SK-N-SH (cell line): ENCODE measurements at regions not wholly inside any gene's neighbourhood (a gene's known extent, or its start where the extent isn't known, plus 50 kb on each side); places are given as distances from the start of the nearest gene placed in this dataset.

ENCODE experiments used
- CTCF ChIA-PET: fragments of 300-600, 350-600 bp; formaldehyde crosslinking; extraction: SDS; loops from one replicate; lab custom pipeline; 2021; lab: Yijun Ruan, JAX
- POLR2A ChIA-PET: fragments of 350-600 bp; sonication (Branson Sonifier 250); formaldehyde crosslinking; extraction: SDS; loops from one replicate; lab custom pipeline; 2020; ENCODE audit warnings: antibody characterized with exemption, inconsistent platforms; lab: Yijun Ruan, JAX
- DNase-seq: peaks from one replicate; pipeline ENCODE4 v3.0.0; 2012
- H2AFZ ChIP-seq: fragments of 200-600 bp; sonication (generic); 2 replicates; pipeline ENCODE4 v1.8.1; 2016; ENCODE audit warnings: antibody characterized with exemption, mild to moderate bottlenecking, low read depth
- H3F3A ChIP-seq: fragments of 200-600 bp; sonication (generic); replicated peaks from 2 replicates; pipeline ENCODE3; 2016; ENCODE audit warnings: antibody characterized with exemption, mild to moderate bottlenecking; ENCODE audit not compliant: insufficient read depth
- H3K27ac ChIP-seq, 2 experiments: fragments of 200-500 bp in 1 of 2; fragments of 200-600 bp in 1 of 2; sonication (Bioruptor generic) in 1 of 2; sonication (generic), shearing (Covaris generic) in 1 of 2; 2 replicates each; pipeline versions ENCODE4 v1.5.1 to v1.6.1; 2014 to 2016; ENCODE audit warnings: low read depth in 2 of 2, inconsistent platforms in 1 of 2, low read length in 1 of 2, mild to moderate bottlenecking in 1 of 2, mixed read lengths in 1 of 2
- H3K27me3 ChIP-seq: fragments of 200-600 bp; sonication (generic), shearing (Covaris generic); 2 replicates; pipeline ENCODE4 v1.6.1; 2016; ENCODE audit warnings: mixed run types; ENCODE audit not compliant: insufficient read depth
- H3K36me3 ChIP-seq, 2 experiments: fragments of 200-500 bp in 1 of 2; fragments of 200-600 bp in 1 of 2; sonication (Bioruptor generic) in 1 of 2; sonication (generic) in 1 of 2; replicated peaks in 1 of 2; 2 replicates each; pipeline versions ENCODE3 to v1.5.1; 2014 to 2016; ENCODE audit warnings: low read length in 1 of 2, mild to moderate bottlenecking in 1 of 2; ENCODE audit not compliant: insufficient read depth in 2 of 2, control insufficient read depth in 1 of 2
- H3K4me1 ChIP-seq, 2 experiments: fragments of 200-500 bp in 1 of 2; fragments of 200-600 bp in 1 of 2; sonication (Bioruptor generic) in 1 of 2; sonication (generic), shearing (Covaris generic) in 1 of 2; 2 replicates each; pipeline versions ENCODE4 v1.5.1 to v1.6.1; 2014 to 2016; ENCODE audit warnings: low read depth in 1 of 2, low read length in 1 of 2, mixed run types in 1 of 2; ENCODE audit not compliant: insufficient read depth in 2 of 2, control insufficient read depth in 1 of 2
- H3K4me2 ChIP-seq: fragments of 200-600 bp; sonication (generic), shearing (Covaris generic); 2 replicates; pipeline ENCODE4 v1.6.1; 2017; ENCODE audit warnings: mixed run types
- H3K4me3 ChIP-seq, 2 experiments: fragments of 200-500 bp in 1 of 2; fragments of 200-600 bp in 1 of 2; sonication (Bioruptor generic) in 1 of 2; sonication (generic), shearing (Covaris generic) in 1 of 2; 2 replicates each; pipeline versions ENCODE4 v1.5.1 to v1.8.1; 2014 to 2016; ENCODE audit warnings: low read depth in 2 of 2, inconsistent platforms in 1 of 2, low read length in 1 of 2, mild to moderate bottlenecking in 1 of 2, mixed read lengths in 1 of 2, moderate library complexity in 1 of 2
- H3K79me2 ChIP-seq: fragments of 200-600 bp; sonication (generic); 2 replicates; pipeline ENCODE4 v1.8.1; 2017; ENCODE audit warnings: mild to moderate bottlenecking; ENCODE audit not compliant: insufficient read depth
- H3K9ac ChIP-seq: fragments of 200-600 bp; sonication (generic); 2 replicates; pipeline ENCODE4 v1.6.1; 2017; ENCODE audit warnings: mixed run types
- H3K9me2 ChIP-seq: fragments of 200-600 bp; sonication (generic); 2 replicates; pipeline ENCODE4 v1.6.1; 2017; ENCODE audit warnings: mixed run types
- H3K9me3 ChIP-seq: fragments of 200-600 bp; sonication (generic); 2 replicates; pipeline ENCODE4 v1.6.1; 2017; ENCODE audit warnings: mixed run types, mild to moderate bottlenecking, moderate library complexity
- H4K20me1 ChIP-seq: fragments of 200-600 bp; sonication (generic); 2 replicates; pipeline ENCODE4 v1.6.1; 2017; ENCODE audit warnings: mild to moderate bottlenecking, mixed run types; ENCODE audit not compliant: insufficient read depth
- CHD2 ChIP-seq: fragments of 150-350 bp; IDR thresholded peaks from 2 replicates; pipeline ENCODE4 v1.6.1; 2018; ENCODE audit warnings: low read length; ENCODE audit not compliant: partially characterized antibody
- EP300 ChIP-seq, 2 experiments: IDR thresholded peaks; 2 replicates each; pipeline versions ENCODE4 v1.4.0 to v1.6.1; 2012; ENCODE audit warnings: borderline replicate concordance in 1 of 2, low read depth in 1 of 2, low read length in 1 of 2
- EZH2phosphoT487 ChIP-seq: fragments of 200-600 bp; sonication (generic); IDR thresholded peaks from 2 replicates; pipeline ENCODE4 v1.6.1; 2017; ENCODE audit warnings: low read depth, mixed run types, mild to moderate bottlenecking, antibody characterized with exemption, moderate library complexity, borderline replicate concordance
- FOXJ3 ChIP-seq: sonication (generic); formaldehyde crosslinking; IDR thresholded peaks from 2 replicates; pipeline ENCODE4 v1.5.1; 2020; ENCODE audit warnings: mild to moderate bottlenecking, missing genetic modification reagents
- FOXM1 ChIP-seq: IDR thresholded peaks from 2 replicates; pipeline ENCODE4 v1.4.0; 2012; ENCODE audit warnings: low read depth, mild to moderate bottlenecking
- GATA2 ChIP-seq: sonication (generic); formaldehyde crosslinking; IDR thresholded peaks from 2 replicates; pipeline ENCODE4 v1.5.0; 2020; ENCODE audit warnings: mild to moderate bottlenecking, missing genetic modification reagents
- IRF3 ChIP-seq: fragments of 150-350 bp; IDR thresholded peaks from 2 replicates; pipeline ENCODE4 v1.6.1; 2016; ENCODE audit warnings: mild to moderate bottlenecking, low read depth, low read length
- JUND ChIP-seq: IDR thresholded peaks from 2 replicates; pipeline ENCODE4 v1.4.0; 2012
- MEF2A ChIP-seq: IDR thresholded peaks from 2 replicates; pipeline ENCODE4 v1.4.0; 2012; ENCODE audit warnings: low read depth, borderline replicate concordance
- MXI1 ChIP-seq: IDR thresholded peaks from 2 replicates; pipeline ENCODE4 v1.6.1; 2012; ENCODE audit warnings: mild to moderate bottlenecking, low read depth, low read length, improper control_type of control experiment
- NRF1 ChIP-seq: IDR thresholded peaks from 2 replicates; pipeline ENCODE4 v1.6.1; 2012; ENCODE audit warnings: low read depth, mild to moderate bottlenecking, low read length
- POLR2AphosphoS5 ChIP-seq: IDR thresholded peaks from 2 replicates; pipeline ENCODE4 v1.6.1; 2012; ENCODE audit warnings: low read depth, low read length
- RCOR1 ChIP-seq: fragments of 150-350 bp; IDR thresholded peaks from 2 replicates; pipeline ENCODE4 v1.6.1; 2017; ENCODE audit warnings: antibody characterized with exemption, low read length
- REST ChIP-seq: IDR thresholded peaks from 2 replicates; pipeline ENCODE4 v1.6.1; 2012; ENCODE audit warnings: mild to moderate bottlenecking, low read depth, low read length, moderate library complexity
- RFX5 ChIP-seq: IDR thresholded peaks from 2 replicates; pipeline ENCODE4 v1.6.1; 2012; ENCODE audit warnings: mild to moderate bottlenecking, improper control_type of control experiment, low read length
- SIN3A ChIP-seq: IDR thresholded peaks from 2 replicates; pipeline ENCODE4 v1.6.1; 2012; ENCODE audit warnings: low read depth, mild to moderate bottlenecking, low read length, moderate library complexity, borderline replicate concordance
- TAF1 ChIP-seq: IDR thresholded peaks from 2 replicates; pipeline ENCODE4 v1.6.1; 2012; ENCODE audit warnings: low read depth, mild to moderate bottlenecking, low read length, moderate library complexity, borderline replicate concordance
- USF1 ChIP-seq: IDR thresholded peaks from 2 replicates; pipeline ENCODE4 v1.4.0; 2012; ENCODE audit warnings: low read depth, borderline replicate concordance
- USF2 ChIP-seq: fragments of 150-350 bp; IDR thresholded peaks from 2 replicates; pipeline ENCODE4 v1.6.1; 2017; ENCODE audit warnings: antibody characterized with exemption, low read length, low read depth, borderline replicate concordance
- ZBTB33 ChIP-seq: IDR thresholded peaks from 2 replicates; pipeline ENCODE4 v1.4.0; 2012; ENCODE audit warnings: low read depth, borderline replicate concordance
- WGBS: methylation state at CpG from one replicate; pipeline ENCODE4 v1.1.6; 2017; ENCODE audit warnings: low lambda C conversion rate; 5-methylcytosine and 5-hydroxymethylcytosine counted together

GRCh38 chr6:12426121-12426520 is 136.0 kb downstream of the EDN1 start:
- H2AFZ ChIP-seq, result no peak overlapping the region
- no peak for DNase-seq
- ChIA-PET POLR2A (no interaction called here), CTCF (interaction anchor here (0.9 kb wide), 1 partner anchor 137 kb away, joined by 3 read pairs; no protein-coding TSS in a partner anchor)
- H3K79me2 ChIP-seq, result no peaks in the 10 kb centered on the region
- 72% methylated on average over 4 of the region's 4 CpGs for WGBS
- no peaks in the 10 kb centered on the region for H3K36me3 ChIP-seq
- TF ChIP-seq MXI1, result no peak
- TF ChIP-seq RCOR1, result no peak
- TF ChIP-seq JUND, result no peak
- no peak for TF ChIP-seq TAF1
- no peak for TF ChIP-seq FOXM1
- no peak for TF ChIP-seq FOXJ3 (CRISPR knock-in tag)
- TF ChIP-seq NRF1, result no peak
- no peak for TF ChIP-seq RFX5
- TF ChIP-seq EZH2phosphoT487, result no peak
- TF ChIP-seq SIN3A, result no peak
- no peak for TF ChIP-seq EP300 (IDR thresholded peaks at IDR 0.05; ENCODE audit: borderline replicate concordance in 1 of 2, low read depth in 1 of 2, low read length in 1 of 2)
- no peak for TF ChIP-seq GATA2 (CRISPR knock-in tag)
- TF ChIP-seq MEF2A, result no peak
- H3K27me3 ChIP-seq, result no peaks in the 10 kb centered on the region
- H3K4me1 ChIP-seq, result no peaks in the 10 kb centered on the region
- no peaks in the 10 kb centered on the region for H3F3A ChIP-seq
- no peaks in the 10 kb centered on the region for H4K20me1 ChIP-seq
- H3K9me2 ChIP-seq, result no peaks in the 10 kb centered on the region
- H3K9me3 ChIP-seq, result no peaks in the 10 kb centered on the region
- no peak overlapping the region for H3K27ac ChIP-seq
- H3K4me3 ChIP-seq, result no peak overlapping the region
- no peak overlapping the region for H3K9ac ChIP-seq
- no peak overlapping the region for H3K4me2 ChIP-seq

GRCh38 chr6:12431023-12431422 is 140.9 kb downstream of the EDN1 start:
- DNase-seq, result no peak
- H4K20me1 ChIP-seq, result no peaks in the 10 kb centered on the region
- WGBS, result 26% methylated on average over 3 of the region's 3 CpGs
- H3K4me1 ChIP-seq, result no peaks in the 10 kb centered on the region
- CTCF ChIA-PET, result no interaction called here
- H3K9me3 ChIP-seq, result 0 out of 2 replicates have a peak, but pooled peaks cover 4% of the 10 kb centered on the region
- no peaks in the 10 kb centered on the region for H3K9me2 ChIP-seq
- no peaks in the 10 kb centered on the region for H3F3A ChIP-seq
- no peak overlapping the region for H3K9ac ChIP-seq
- no peak overlapping the region for H3K27ac ChIP-seq
- H3K27me3 ChIP-seq, result no peaks in the 10 kb centered on the region
- no peaks in the 10 kb centered on the region for H3K79me2 ChIP-seq
- H3K4me3 ChIP-seq, result no peak overlapping the region
- no peak overlapping the region for H3K4me2 ChIP-seq
- no peaks in the 10 kb centered on the region for H3K36me3 ChIP-seq
- POLR2A ChIA-PET, result no interaction called here
- H2AFZ ChIP-seq, result no peak overlapping the region
- TF ChIP-seq GATA2 (CRISPR knock-in tag), result no peak
- no peak for TF ChIP-seq USF1
- no peak for TF ChIP-seq POLR2AphosphoS5
- TF ChIP-seq IRF3, result no peak
- TF ChIP-seq ZBTB33, result no peak
- TF ChIP-seq RCOR1, result no peak
- no peak for TF ChIP-seq RFX5
- no peak for TF ChIP-seq MXI1
- TF ChIP-seq EZH2phosphoT487, result no peak
- no peak for TF ChIP-seq USF2
- TF ChIP-seq FOXM1, result no peak
- TF ChIP-seq CHD2, result no peak
- no peak for TF ChIP-seq REST
